AG04449 (cell line): ENCODE measurements at regions not wholly inside any gene's neighbourhood (a gene's known extent, or its start where the extent isn't known, plus 50 kb on each side); places are given as distances from the start of the nearest gene placed in this dataset.

Experiments used
- CTCF ChIA-PET: fragments of 350-600 bp; formaldehyde crosslinking; extraction: SDS; loops from one replicate; lab custom pipeline; 2021; ENCODE audit warnings: antibody characterized with exemption; lab: Yijun Ruan, JAX
- POLR2A ChIA-PET: fragments of 400-600, 350-600 bp; formaldehyde crosslinking; extraction: SDS; loops from one replicate; lab custom pipeline; 2020; ENCODE audit warnings: antibody characterized with exemption, inconsistent platforms; lab: Yijun Ruan, JAX
- DNase-seq: peaks from one replicate; pipeline ENCODE4 v3.0.0-alpha.2; 2010; ENCODE audit warnings: low read depth, low spot score
- H3K4me3 ChIP-seq: 2 replicates; pipeline ENCODE4 v1.5.1; 2011; ENCODE audit warnings: low read depth, mild to moderate bottlenecking, control low read depth, low read length
- CTCF ChIP-seq: IDR thresholded peaks from one replicate; pipeline ENCODE4 v1.5.1; 2011; ENCODE audit warnings: mild to moderate bottlenecking, moderate library complexity, low read length, control low read depth, inconsistent platforms; ENCODE audit not compliant: insufficient read depth; ENCODE audit errors: missing control alignments

GRCh38 chr20:60219231-60219630 lies 261.0 kb downstream of the CDH26 start:
- CTCF ChIA-PET: interaction anchor here (2.3 to 3.2 kb wide), 2 partner anchors 9 to 43 kb away, joined by 14 to 16 read pairs; no protein-coding TSS in a partner anchor
- no peak overlapping the region for H3K4me3 ChIP-seq
- POLR2A ChIA-PET: interaction anchor here (1.0 kb wide), 1 partner anchor 38 kb away, joined by 3 read pairs; no protein-coding TSS in a partner anchor
- no peak for TF ChIP-seq CTCF
- DNase-seq: no peak

- no peak for TF ChIP-seq CTCF
- DNase-seq: no peak
- CTCF ChIA-PET: interaction anchor here (2.3 to 3.2 kb wide), 2 partner anchors 9 to 42 kb away, joined by 14 to 16 read pairs; no protein-coding TSS in a partner anchor
Observed at GRCh38 chr20:60219984-60220562, 261.9 kb downstream of the CDH26 start.

GRCh38 chr20:60220706-60221105 lies 262.5 kb downstream of the CDH26 start:
- no peak for TF ChIP-seq CTCF
- POLR2A ChIA-PET: no interaction called here
- no peak for DNase-seq
- no peak overlapping the region for H3K4me3 ChIP-seq
- CTCF ChIA-PET: no interaction called here

More at GRCh38 chr20:60219984-60220562, 261.9 kb downstream of the CDH26 start:
- H3K4me3 ChIP-seq: no peak overlapping the region
- POLR2A ChIA-PET: no interaction called here

GRCh38 chr20:60221593-60221992 lies 263.4 kb downstream of the CDH26 start:
- DNase-seq: no peak
- ChIA-PET POLR2A (no interaction called here), CTCF (interaction anchor here (2.0 to 4.2 kb wide), 2 partner anchors 10 to 43 kb away, joined by 5 to 24 read pairs; no protein-coding TSS in a partner anchor)
- TF ChIP-seq CTCF: no peak
- H3K4me3 ChIP-seq: no peak overlapping the region

- no peak overlapping the region for H3K4me3 ChIP-seq
- POLR2A ChIA-PET: no interaction called here
- TF ChIP-seq CTCF: no peak
- CTCF ChIA-PET: interaction anchor here (0.9 to 4.2 kb wide), 3 partner anchors 9 to 42 kb away, joined by 4 to 24 read pairs (median 5); no protein-coding TSS in a partner anchor
- no peak for DNase-seq
Observed at GRCh38 chr20:60222497-60222896, 264.3 kb downstream of the CDH26 start.

- no peak for TF ChIP-seq CTCF
- no peak for DNase-seq
- CTCF ChIA-PET: interaction anchor here (0.9 to 4.2 kb wide), 3 partner anchors 9 to 42 kb away, joined by 4 to 24 read pairs (median 5); no protein-coding TSS in a partner anchor
- POLR2A ChIA-PET: no interaction called here
- no peak overlapping the region for H3K4me3 ChIP-seq
Observed at GRCh38 chr20:60223174-60223573, 265.0 kb downstream of the CDH26 start.
